ENCODE measurements at regions not wholly inside any gene's neighbourhood (a gene's known extent, or its start where the extent isn't known, plus 50 kb on each side); places are given as distances from the start of the nearest gene placed in this dataset.

DNA sequence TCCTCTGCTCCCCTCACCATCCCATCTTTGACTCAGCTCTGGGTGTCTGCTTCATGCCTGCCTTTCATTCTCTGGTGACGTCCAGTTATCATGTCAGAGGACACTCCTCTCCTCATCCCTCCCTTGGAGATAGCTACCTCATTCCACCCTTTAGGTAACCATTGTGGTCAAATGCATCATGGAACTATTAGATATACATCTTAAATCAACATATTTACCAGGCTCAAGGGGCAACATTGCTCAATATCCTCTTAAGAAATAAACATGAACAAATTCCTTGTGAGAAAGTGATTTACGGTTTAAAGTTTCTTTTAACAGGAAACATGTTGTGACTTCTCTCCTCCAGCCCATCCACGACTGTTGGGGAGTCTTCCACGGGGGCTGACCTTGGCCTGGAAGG lies 511.6 kb upstream of the IGFBP3 start:
- Histone ChIP-seq H3K27me3 (ENCODE audit: insufficient read depth, low read length, poor library complexity, severe bottlenecking) (no peaks in the 10 kb centered on the region), H3F3A (ENCODE audit: low read depth) (no peaks in the 10 kb centered on the region), H3K4me3 (ENCODE audit: low read length, poor library complexity, severe bottlenecking) (no peak overlapping the region), H2AFZ (ENCODE audit: low read length) (no peak overlapping the region), H3K9me2 (replicated peaks; ENCODE audit: low read depth, low read length) (no peaks in the 10 kb centered on the region), H3K9ac (ENCODE audit: low read depth, low read length, poor library complexity, severe bottlenecking) (no peak overlapping the region), H3K9me3 (ENCODE audit: insufficient read depth, low read depth, low read length) (no peaks in the 10 kb centered on the region), H3K79me2 (ENCODE audit: insufficient read depth, low read length) (no peaks in the 10 kb centered on the region), H4K20me1 (ENCODE audit: insufficient read depth, low read length, poor library complexity, severe bottlenecking) (no peaks in the 10 kb centered on the region), H3K4me1 (ENCODE audit: insufficient read depth, low read length, poor library complexity, severe bottlenecking) (no peaks in the 10 kb centered on the region), H3K4me2 (ENCODE audit: low read depth, low read length, poor library complexity, severe bottlenecking) (no peak overlapping the region), H3K36me3 (ENCODE audit: insufficient read depth, low read length) (no peaks in the 10 kb centered on the region)
- no peak for TF ChIP-seq EZH2phosphoT487 (IDR thresholded peaks at IDR 0.05; ENCODE audit: borderline replicate concordance)
- TF ChIP-seq, protein P1, sequence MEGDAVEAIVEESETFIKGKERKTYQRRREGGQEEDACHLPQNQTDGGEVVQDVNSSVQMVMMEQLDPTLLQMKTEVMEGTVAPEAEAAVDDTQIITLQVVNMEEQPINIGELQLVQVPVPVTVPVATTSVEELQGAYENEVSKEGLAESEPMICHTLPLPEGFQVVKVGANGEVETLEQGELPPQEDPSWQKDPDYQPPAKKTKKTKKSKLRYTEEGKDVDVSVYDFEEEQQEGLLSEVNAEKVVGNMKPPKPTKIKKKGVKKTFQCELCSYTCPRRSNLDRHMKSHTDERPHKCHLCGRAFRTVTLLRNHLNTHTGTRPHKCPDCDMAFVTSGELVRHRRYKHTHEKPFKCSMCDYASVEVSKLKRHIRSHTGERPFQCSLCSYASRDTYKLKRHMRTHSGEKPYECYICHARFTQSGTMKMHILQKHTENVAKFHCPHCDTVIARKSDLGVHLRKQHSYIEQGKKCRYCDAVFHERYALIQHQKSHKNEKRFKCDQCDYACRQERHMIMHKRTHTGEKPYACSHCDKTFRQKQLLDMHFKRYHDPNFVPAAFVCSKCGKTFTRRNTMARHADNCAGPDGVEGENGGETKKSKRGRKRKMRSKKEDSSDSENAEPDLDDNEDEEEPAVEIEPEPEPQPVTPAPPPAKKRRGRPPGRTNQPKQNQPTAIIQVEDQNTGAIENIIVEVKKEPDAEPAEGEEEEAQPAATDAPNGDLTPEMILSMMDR (conservative IDR thresholded peaks at IDR 0.05; ENCODE audit: low read length) = no peak

DNA sequence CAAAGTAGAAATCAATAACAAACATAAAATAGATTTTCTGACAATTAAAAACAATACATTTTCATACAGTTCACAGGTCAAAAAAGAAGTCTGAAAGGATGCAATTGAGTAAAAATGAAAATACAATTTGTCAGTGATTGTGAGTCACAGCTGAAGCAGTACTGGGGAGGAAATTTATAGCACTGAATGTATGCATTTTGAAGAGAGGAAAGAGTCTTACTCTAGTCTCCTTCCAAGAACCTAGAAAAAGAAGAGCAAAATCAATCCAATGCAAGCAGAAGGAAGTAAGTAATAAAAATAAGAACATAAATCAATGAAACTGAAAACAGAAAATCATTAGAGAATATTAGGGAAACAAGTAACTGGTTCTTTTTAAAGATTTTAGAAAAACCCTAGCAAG lies 507.2 kb upstream of the IGFBP3 start:
- Histone ChIP-seq H3F3A (ENCODE audit: low read depth) (no peaks in the 10 kb centered on the region), H3K36me3 (ENCODE audit: insufficient read depth, low read length) (no peaks in the 10 kb centered on the region), H3K79me2 (ENCODE audit: insufficient read depth, low read length) (no peaks in the 10 kb centered on the region), H3K4me1 (ENCODE audit: insufficient read depth, low read length, poor library complexity, severe bottlenecking) (no peaks in the 10 kb centered on the region), H3K4me3 (ENCODE audit: low read length, poor library complexity, severe bottlenecking) (no peak overlapping the region), H4K20me1 (ENCODE audit: insufficient read depth, low read length, poor library complexity, severe bottlenecking) (no peaks in the 10 kb centered on the region), H3K4me2 (ENCODE audit: low read depth, low read length, poor library complexity, severe bottlenecking) (no peak overlapping the region), H3K27me3 (ENCODE audit: insufficient read depth, low read length, poor library complexity, severe bottlenecking) (no peaks in the 10 kb centered on the region), H3K9me2 (replicated peaks; ENCODE audit: low read depth, low read length) (no peaks in the 10 kb centered on the region), H2AFZ (ENCODE audit: low read length) (no peak overlapping the region), H3K9me3 (ENCODE audit: insufficient read depth, low read depth, low read length) (no peaks in the 10 kb centered on the region), H3K9ac (ENCODE audit: low read depth, low read length, poor library complexity, severe bottlenecking) (no peak overlapping the region)
- TF ChIP-seq EZH2phosphoT487 (IDR thresholded peaks at IDR 0.05; ENCODE audit: borderline replicate concordance) = no peak
- TF ChIP-seq, protein P1 (conservative IDR thresholded peaks at IDR 0.05; ENCODE audit: low read length) = no peak

DNA sequence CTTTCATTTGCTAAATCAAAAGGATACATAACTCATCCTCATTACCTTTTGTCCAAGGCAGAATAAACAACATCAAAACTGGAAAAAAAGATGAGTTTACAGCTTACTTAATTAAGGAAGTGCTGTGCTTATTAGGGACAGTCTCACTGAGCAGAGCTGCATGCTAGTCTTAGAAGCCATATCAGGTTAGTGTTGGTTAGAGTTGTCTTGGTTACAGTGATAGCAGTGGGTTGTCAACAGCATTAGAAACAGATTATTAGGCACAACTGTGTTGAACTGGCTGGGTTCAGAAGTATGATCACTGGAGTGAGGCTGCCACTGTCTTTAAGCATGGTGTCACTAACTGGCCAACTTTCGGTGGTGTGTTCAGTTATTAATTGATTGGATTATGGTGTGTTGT lies 503.9 kb upstream of the IGFBP3 start:
- Histone ChIP-seq H3K4me3 (ENCODE audit: low read length, poor library complexity, severe bottlenecking) (no peak overlapping the region), H3K9me2 (replicated peaks; ENCODE audit: low read depth, low read length) (no peaks in the 10 kb centered on the region), H3K9ac (ENCODE audit: low read depth, low read length, poor library complexity, severe bottlenecking) (no peak overlapping the region), H3F3A (ENCODE audit: low read depth) (no peaks in the 10 kb centered on the region), H2AFZ (ENCODE audit: low read length) (no peak overlapping the region), H3K4me1 (ENCODE audit: insufficient read depth, low read length, poor library complexity, severe bottlenecking) (no peaks in the 10 kb centered on the region), H3K9me3 (ENCODE audit: insufficient read depth, low read depth, low read length) (no peaks in the 10 kb centered on the region), H3K79me2 (ENCODE audit: insufficient read depth, low read length) (no peaks in the 10 kb centered on the region), H3K4me2 (ENCODE audit: low read depth, low read length, poor library complexity, severe bottlenecking) (no peak overlapping the region), H4K20me1 (ENCODE audit: insufficient read depth, low read length, poor library complexity, severe bottlenecking) (no peaks in the 10 kb centered on the region), H3K27me3 (ENCODE audit: insufficient read depth, low read length, poor library complexity, severe bottlenecking) (no peaks in the 10 kb centered on the region), H3K36me3 (ENCODE audit: insufficient read depth, low read length) (no peaks in the 10 kb centered on the region)
- no peak for TF ChIP-seq EZH2phosphoT487 (IDR thresholded peaks at IDR 0.05; ENCODE audit: borderline replicate concordance)
- TF ChIP-seq, protein P1 (conservative IDR thresholded peaks at IDR 0.05; ENCODE audit: low read length) = no peak
